ENCODE measurements at regions not wholly inside any gene's neighbourhood (a gene's known extent, or its start where the extent isn't known, plus 50 kb on each side); places are given as distances from the start of the nearest gene placed in this dataset.
A peak's percentile ranks its signal among the peaks of the same experiment; 100 is the strongest.

DNA sequence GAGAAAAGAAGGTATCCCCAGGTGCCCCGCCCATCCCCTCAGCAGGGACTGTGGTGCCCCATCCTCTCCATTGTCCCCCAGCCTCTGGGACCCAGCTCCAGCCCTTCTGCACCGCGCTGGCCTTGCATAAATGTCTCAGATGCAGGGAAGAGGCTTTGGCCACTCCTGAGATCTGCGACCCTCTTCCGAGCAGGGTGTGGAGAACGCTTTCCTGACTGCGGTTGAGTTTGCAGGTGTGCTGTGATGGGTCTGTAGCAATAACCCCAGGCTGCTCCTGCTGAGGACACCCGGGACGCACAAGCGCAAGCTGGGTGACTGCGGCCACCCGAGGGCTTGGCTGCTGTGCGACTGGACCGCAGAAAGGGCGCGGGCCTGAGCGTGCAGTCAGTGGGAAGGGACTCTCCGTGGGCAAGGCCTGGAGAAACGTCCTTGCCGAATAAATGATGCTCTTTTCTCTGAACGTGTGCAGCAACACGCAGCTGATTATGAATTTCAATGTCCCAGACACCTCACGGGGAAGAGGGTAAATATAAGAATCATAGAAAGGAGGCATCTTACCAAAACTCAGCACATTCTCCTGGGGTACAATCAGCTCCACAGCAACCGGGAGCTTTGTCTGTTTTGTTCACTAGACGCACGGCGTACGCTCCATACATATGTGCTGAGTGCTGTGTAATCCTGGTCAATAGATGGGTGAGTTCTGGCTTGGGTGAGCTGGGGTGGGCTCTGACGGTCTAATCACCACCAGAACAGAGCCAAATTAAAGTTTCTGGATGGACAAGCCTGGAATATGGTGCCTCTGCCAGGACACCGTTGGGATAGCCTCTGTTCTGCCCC lies 67.5 kb upstream of the ZNF516 start:
- WGBS (ENCODE audit: insufficient coverage, low coverage, low lambda C conversion rate, missing lambda C conversion rate) = 87% methylated on average over 16 of the region's 30 CpGs
- intact Hi-C loops (cut with DNase I) = no loop called here
- DNase-seq (no peak), ATAC-seq (no peak)
- Histone ChIP-seq H3K4me1 (peaks cover 0 to 7% (median 0%) of the 10 kb centered on the region in 4 donors), H3K36me3 (no peaks in the 10 kb centered on the region), H3K27ac (no peak overlapping the region), H3K4me3 (no peak overlapping the region), H3K27me3 (no peaks in the 10 kb centered on the region), H3K9me3 (no peaks in the 10 kb centered on the region)
- TF ChIP-seq CTCF (IDR thresholded peaks at IDR 0.05) (no peak), POLR2A (IDR thresholded peaks at IDR 0.05) (no peak)

- no peaks in the 10 kb centered on the region for H3K27me3 ChIP-seq
- no peak overlapping the region for H3K4me3 ChIP-seq
- intact Hi-C loops (cut with DNase I) = no loop called here
- 55% methylated on average over 9 of the region's 18 CpGs for WGBS (ENCODE audit: insufficient coverage, low coverage, low lambda C conversion rate, missing lambda C conversion rate)
- ATAC-seq (peak; percentile 37 to 72 (median 44)), DNase-seq (no peak)
- no peak for TF ChIP-seq POLR2A (IDR thresholded peaks at IDR 0.05)
- no peak for TF ChIP-seq CTCF (IDR thresholded peaks at IDR 0.05)
- H3K36me3 ChIP-seq = no peaks in the 10 kb centered on the region
- H3K4me1 ChIP-seq = peaks cover 0 to 4% (median 0%) of the 10 kb centered on the region in 4 donors
- H3K9me3 ChIP-seq = no peaks in the 10 kb centered on the region
- no peak overlapping the region for H3K27ac ChIP-seq
Measured at GRCh38 chr18:76558881-76559667, 64.0 kb upstream of the ZNF516 start.

GRCh38 chr18:76557026-76557575 lies 62.1 kb upstream of the ZNF516 start:
- H3K9me3 ChIP-seq = no peaks in the 10 kb centered on the region
- peaks cover 0 to 4% (median 0%) of the 10 kb centered on the region in 4 donors for H3K4me1 ChIP-seq
- 53% methylated on average over 10 of the region's 10 CpGs for WGBS (ENCODE audit: insufficient coverage, low coverage, low lambda C conversion rate, missing lambda C conversion rate)
- H3K36me3 ChIP-seq = no peaks in the 10 kb centered on the region
- no peak overlapping the region for H3K4me3 ChIP-seq
- TF ChIP-seq CTCF (IDR thresholded peaks at IDR 0.05) (no peak), POLR2A (IDR thresholded peaks at IDR 0.05) (no peak)
- no peaks in the 10 kb centered on the region for H3K27me3 ChIP-seq
- H3K27ac ChIP-seq = no peak overlapping the region
- ATAC-seq (peak in 2 of 4 donors; percentile 44 to 58), DNase-seq (no peak)
- intact Hi-C loops (cut with DNase I) = no loop called here

GRCh38 chr18:76554547-76555222 lies 59.6 kb upstream of the ZNF516 start:
- intact Hi-C loops (cut with DNase I) = no loop called here
- peaks cover 0 to 4% (median 0%) of the 10 kb centered on the region in 4 donors for H3K4me1 ChIP-seq
- ATAC-seq (no peak), DNase-seq (no peak)
- WGBS (ENCODE audit: insufficient coverage, low coverage, low lambda C conversion rate, missing lambda C conversion rate) = 64% methylated on average over 12 of the region's 12 CpGs
- no peak overlapping the region for H3K4me3 ChIP-seq
- H3K27me3 ChIP-seq = no peaks in the 10 kb centered on the region
- TF ChIP-seq CTCF (IDR thresholded peaks at IDR 0.05) (no peak), POLR2A (IDR thresholded peaks at IDR 0.05) (no peak)
- no peaks in the 10 kb centered on the region for H3K36me3 ChIP-seq
- H3K27ac ChIP-seq = no peak overlapping the region
- no peaks in the 10 kb centered on the region for H3K9me3 ChIP-seq

Data from right lobe of liver (tissue), 6 donors.